OCI-LY3 (cell line): ENCODE measurements at regions not wholly inside any gene's neighbourhood (a gene's known extent, or its start where the extent isn't known, plus 50 kb on each side); places are given as distances from the start of the nearest gene placed in this dataset.
A peak's percentile ranks its signal among the peaks of the same experiment; 100 is the strongest.

ENCODE experiments used
- H2AFZ ChIP-seq: fragments of 200-600, 300-600 bp; shearing (Covaris generic); 2 replicates; pipeline ENCODE4 v1.6.0; 2014; ENCODE audit warnings: antibody characterized with exemption, low read depth, low read length
- H3K27ac ChIP-seq: fragments of 200-600, 300-600 bp; sonication (generic); 2 replicates; pipeline ENCODE4 v1.5.1; 2014; ENCODE audit warnings: mild to moderate bottlenecking, low read length, moderate library complexity, mixed read lengths
- H3K27me3 ChIP-seq: fragments of 200-600, 300-600 bp; sonication (generic); 2 replicates; pipeline ENCODE4 v1.6.1; 2014; ENCODE audit warnings: low read depth, low read length, mixed read lengths
- H3K36me3 ChIP-seq: fragments of 200-600, 300-600 bp; sonication (generic); replicated peaks from 2 replicates; pipeline ENCODE3; 2014; ENCODE audit warnings: low read depth, low read length, mixed read lengths
- H3K4me1 ChIP-seq: fragments of 300-600, 200-600 bp; sonication (generic); 2 replicates; pipeline ENCODE4 v1.6.1; 2014; ENCODE audit warnings: low read length, mixed read lengths
- H3K4me2 ChIP-seq: fragments of 200-600, 300-600 bp; sonication (generic); 2 replicates; pipeline ENCODE4 v1.6.1; 2014; ENCODE audit warnings: low read length, mixed read lengths
- H3K4me3 ChIP-seq: fragments of 300-600, 200-600 bp; sonication (generic); 2 replicates; pipeline ENCODE4 v1.5.1; 2014; ENCODE audit warnings: antibody characterized with exemption, mild to moderate bottlenecking, low read length, moderate library complexity
- H3K79me2 ChIP-seq: fragments of 300-600, 200-600 bp; shearing (Covaris generic); 2 replicates; pipeline ENCODE4 v1.6.1; 2014; ENCODE audit warnings: mild to moderate bottlenecking, low read length, mixed read lengths
- H3K9ac ChIP-seq: fragments of 300-600, 200-600 bp; shearing (Covaris generic); 2 replicates; pipeline ENCODE4 v1.6.0; 2014; ENCODE audit warnings: mild to moderate bottlenecking, low read length, moderate library complexity
- H3K9me3 ChIP-seq: fragments of 200-600, 300-600 bp; shearing (Covaris generic); 2 replicates; pipeline ENCODE4 v1.6.1; 2014; ENCODE audit warnings: low read length, mixed read lengths; ENCODE audit not compliant: insufficient read depth
- H4K20me1 ChIP-seq: fragments of 200-600, 300-600 bp; sonication (generic); 2 replicates; pipeline ENCODE4 v1.6.1; 2016; ENCODE audit warnings: low read length, mixed read lengths; ENCODE audit not compliant: insufficient read depth
- EZH2phosphoT487 ChIP-seq: fragments of 200-600 bp; shearing (Covaris generic); IDR thresholded peaks from 2 replicates; pipeline ENCODE4 v1.6.1; 2018; ENCODE audit warnings: antibody characterized with exemption, mixed run types, low read depth
- TF ChIP-seq, protein P1 (sequence below): fragments of 200-600, 300-600 bp; sonication (generic); IDR thresholded peaks from 2 replicates; pipeline ENCODE4 v1.5.1; 2014; ENCODE audit warnings: antibody characterized with exemption, low read length, low read depth

DNA sequence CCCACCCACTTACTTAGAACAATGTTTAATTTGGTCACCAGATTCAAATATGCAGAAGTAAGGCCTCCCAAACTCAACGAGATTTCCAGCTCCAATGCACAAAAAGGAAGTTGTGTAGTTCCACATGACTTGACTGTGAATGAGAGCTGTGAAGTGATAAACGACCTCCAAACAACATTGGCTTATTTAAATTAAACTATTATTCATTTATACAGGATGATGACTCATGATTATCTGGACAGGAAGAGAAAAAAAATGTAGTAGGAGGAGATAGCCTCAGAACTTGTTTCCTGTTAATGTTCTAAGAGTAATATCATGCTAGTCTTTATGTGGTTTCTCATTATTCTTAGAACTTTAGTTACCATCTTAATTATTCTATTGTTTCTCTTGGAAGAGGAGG lies 237.3 kb downstream of the C1D start:
- H3K9me3 ChIP-seq, result no peaks in the 10 kb centered on the region
- no peak overlapping the region for H3K4me3 ChIP-seq
- peak overlapping the region; percentile 6; the same call in 1 of the 2 replicates for H3K4me2 ChIP-seq
- no peaks in the 10 kb centered on the region for H3K36me3 ChIP-seq
- H3K27ac ChIP-seq, result no peak overlapping the region
- H3K9ac ChIP-seq, result no peak overlapping the region
- H3K4me1 ChIP-seq, result peaks cover 18% of the 10 kb centered on the region
- H3K79me2 ChIP-seq, result no peaks in the 10 kb centered on the region
- no peaks in the 10 kb centered on the region for H4K20me1 ChIP-seq
- TF ChIP-seq EZH2phosphoT487, result no peak
- H3K27me3 ChIP-seq, result no peaks in the 10 kb centered on the region
- H2AFZ ChIP-seq, result no peak overlapping the region

DNA sequence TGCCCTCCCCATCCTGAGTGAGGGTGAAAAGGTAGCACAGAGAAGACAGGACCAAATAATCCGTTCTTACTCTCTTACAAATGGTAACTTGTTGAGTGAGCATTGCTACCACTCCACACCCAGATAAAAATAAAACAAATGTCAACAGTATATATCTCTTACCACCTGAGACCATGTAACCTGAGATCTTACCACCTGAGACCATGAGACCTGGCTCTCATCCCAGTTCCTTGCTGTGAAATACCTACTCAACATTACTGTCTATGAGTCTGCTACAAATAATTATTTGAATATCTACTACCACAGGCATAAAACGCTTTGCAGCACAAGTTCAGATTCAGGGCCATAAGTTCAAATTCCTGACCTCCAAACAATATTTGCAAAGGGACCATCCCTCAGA lies 234.7 kb downstream of the C1D start:
- Histone ChIP-seq H4K20me1 (no peaks in the 10 kb centered on the region), H2AFZ (no peak overlapping the region), H3K9me3 (no peaks in the 10 kb centered on the region), H3K27ac (no peak overlapping the region), H3K79me2 (no peaks in the 10 kb centered on the region), H3K36me3 (no peaks in the 10 kb centered on the region), H3K9ac (no peak overlapping the region), H3K4me2 (no peak overlapping the region), H3K4me3 (no peak overlapping the region), H3K4me1 (peaks cover 18% of the 10 kb centered on the region), H3K27me3 (no peaks in the 10 kb centered on the region)
- no peak for TF ChIP-seq EZH2phosphoT487
- TF ChIP-seq, protein P1, sequence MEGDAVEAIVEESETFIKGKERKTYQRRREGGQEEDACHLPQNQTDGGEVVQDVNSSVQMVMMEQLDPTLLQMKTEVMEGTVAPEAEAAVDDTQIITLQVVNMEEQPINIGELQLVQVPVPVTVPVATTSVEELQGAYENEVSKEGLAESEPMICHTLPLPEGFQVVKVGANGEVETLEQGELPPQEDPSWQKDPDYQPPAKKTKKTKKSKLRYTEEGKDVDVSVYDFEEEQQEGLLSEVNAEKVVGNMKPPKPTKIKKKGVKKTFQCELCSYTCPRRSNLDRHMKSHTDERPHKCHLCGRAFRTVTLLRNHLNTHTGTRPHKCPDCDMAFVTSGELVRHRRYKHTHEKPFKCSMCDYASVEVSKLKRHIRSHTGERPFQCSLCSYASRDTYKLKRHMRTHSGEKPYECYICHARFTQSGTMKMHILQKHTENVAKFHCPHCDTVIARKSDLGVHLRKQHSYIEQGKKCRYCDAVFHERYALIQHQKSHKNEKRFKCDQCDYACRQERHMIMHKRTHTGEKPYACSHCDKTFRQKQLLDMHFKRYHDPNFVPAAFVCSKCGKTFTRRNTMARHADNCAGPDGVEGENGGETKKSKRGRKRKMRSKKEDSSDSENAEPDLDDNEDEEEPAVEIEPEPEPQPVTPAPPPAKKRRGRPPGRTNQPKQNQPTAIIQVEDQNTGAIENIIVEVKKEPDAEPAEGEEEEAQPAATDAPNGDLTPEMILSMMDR, result no peak

DNA sequence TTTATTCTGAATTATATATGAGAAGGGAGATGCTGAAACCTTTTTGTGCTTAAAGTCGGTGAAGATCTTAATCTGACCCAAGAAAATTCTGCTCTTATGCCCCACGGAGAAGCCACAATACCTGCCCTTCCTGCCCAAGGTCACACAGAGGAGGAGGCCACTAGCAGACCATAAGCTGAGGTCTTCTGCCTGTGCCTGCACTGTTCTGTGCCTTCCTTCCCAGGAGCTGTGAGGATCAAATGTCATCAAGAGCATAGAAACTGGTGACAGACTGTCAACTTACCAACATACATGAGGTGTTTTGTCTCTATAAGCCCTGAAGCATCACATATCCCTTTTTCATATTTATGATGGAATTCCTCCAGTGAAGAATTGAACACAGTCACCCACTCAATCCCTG lies 233.3 kb downstream of the C1D start:
- H3K9me3 ChIP-seq, result no peaks in the 10 kb centered on the region
- H3K27me3 ChIP-seq, result no peaks in the 10 kb centered on the region
- H3K79me2 ChIP-seq, result no peaks in the 10 kb centered on the region
- no peak overlapping the region for H2AFZ ChIP-seq
- no peak overlapping the region for H3K27ac ChIP-seq
- H3K4me2 ChIP-seq, result no peak overlapping the region
- TF ChIP-seq, protein P1, result no peak
- no peak for TF ChIP-seq EZH2phosphoT487
- H3K36me3 ChIP-seq, result no peaks in the 10 kb centered on the region
- H3K9ac ChIP-seq, result no peak overlapping the region
- H3K4me3 ChIP-seq, result no peak overlapping the region
- no peaks in the 10 kb centered on the region for H4K20me1 ChIP-seq
- peaks cover 18% of the 10 kb centered on the region for H3K4me1 ChIP-seq

DNA sequence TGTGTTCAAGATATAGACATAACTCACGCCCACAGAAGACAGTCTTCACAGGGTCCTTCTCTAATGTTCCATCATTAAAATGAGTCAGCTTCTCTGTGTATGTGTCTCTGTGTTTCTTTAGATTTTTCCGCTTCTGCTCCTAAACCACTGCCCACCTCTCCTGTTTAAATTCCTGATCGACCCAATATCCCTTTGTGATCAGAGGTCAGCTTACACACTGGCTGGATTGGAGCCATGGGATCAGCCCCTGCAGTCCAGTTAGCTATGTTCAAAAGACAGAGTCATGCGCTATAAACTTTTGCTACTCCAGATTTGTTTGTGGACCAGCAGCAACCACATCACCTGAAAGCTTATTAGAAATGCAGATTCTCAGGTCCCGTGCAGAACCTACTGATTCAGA lies 229.2 kb downstream of the C1D start:
- H3K9ac ChIP-seq, result no peak overlapping the region

More for the DNA sequence above, 229.2 kb downstream of the C1D start:
- Histone ChIP-seq H3K27ac (no peak overlapping the region), H3K36me3 (no peaks in the 10 kb centered on the region), H3K79me2 (no peaks in the 10 kb centered on the region), H2AFZ (no peak overlapping the region), H3K9me3 (no peaks in the 10 kb centered on the region), H3K4me3 (no peak overlapping the region), H3K4me1 (peaks cover 17% of the 10 kb centered on the region), H4K20me1 (no peaks in the 10 kb centered on the region), H3K27me3 (no peaks in the 10 kb centered on the region), H3K4me2 (no peak overlapping the region)
- TF ChIP-seq, protein P1, result no peak
- no peak for TF ChIP-seq EZH2phosphoT487
